OCI-LY3 (cell line): ENCODE measurements at regions not wholly inside any gene's neighbourhood (a gene's known extent, or its start where the extent isn't known, plus 50 kb on each side); places are given as distances from the start of the nearest gene placed in this dataset.

Experiments used
- H2AFZ ChIP-seq: fragments of 200-600, 300-600 bp; shearing (Covaris generic); 2 replicates; pipeline ENCODE4 v1.6.0; 2014; ENCODE audit warnings: antibody characterized with exemption, low read depth, low read length
- H3K27ac ChIP-seq: fragments of 200-600, 300-600 bp; sonication (generic); 2 replicates; pipeline ENCODE4 v1.5.1; 2014; ENCODE audit warnings: mild to moderate bottlenecking, low read length, moderate library complexity, mixed read lengths
- H3K27me3 ChIP-seq: fragments of 200-600, 300-600 bp; sonication (generic); 2 replicates; pipeline ENCODE4 v1.6.1; 2014; ENCODE audit warnings: low read depth, low read length, mixed read lengths
- H3K36me3 ChIP-seq: fragments of 200-600, 300-600 bp; sonication (generic); replicated peaks from 2 replicates; pipeline ENCODE3; 2014; ENCODE audit warnings: low read depth, low read length, mixed read lengths
- H3K4me1 ChIP-seq: fragments of 300-600, 200-600 bp; sonication (generic); 2 replicates; pipeline ENCODE4 v1.6.1; 2014; ENCODE audit warnings: low read length, mixed read lengths
- H3K4me2 ChIP-seq: fragments of 200-600, 300-600 bp; sonication (generic); 2 replicates; pipeline ENCODE4 v1.6.1; 2014; ENCODE audit warnings: low read length, mixed read lengths
- H3K4me3 ChIP-seq: fragments of 300-600, 200-600 bp; sonication (generic); 2 replicates; pipeline ENCODE4 v1.5.1; 2014; ENCODE audit warnings: antibody characterized with exemption, mild to moderate bottlenecking, low read length, moderate library complexity
- H3K79me2 ChIP-seq: fragments of 300-600, 200-600 bp; shearing (Covaris generic); 2 replicates; pipeline ENCODE4 v1.6.1; 2014; ENCODE audit warnings: mild to moderate bottlenecking, low read length, mixed read lengths
- H3K9ac ChIP-seq: fragments of 300-600, 200-600 bp; shearing (Covaris generic); 2 replicates; pipeline ENCODE4 v1.6.0; 2014; ENCODE audit warnings: mild to moderate bottlenecking, low read length, moderate library complexity
- H3K9me3 ChIP-seq: fragments of 200-600, 300-600 bp; shearing (Covaris generic); 2 replicates; pipeline ENCODE4 v1.6.1; 2014; ENCODE audit warnings: low read length, mixed read lengths; ENCODE audit not compliant: insufficient read depth
- H4K20me1 ChIP-seq: fragments of 200-600, 300-600 bp; sonication (generic); 2 replicates; pipeline ENCODE4 v1.6.1; 2016; ENCODE audit warnings: low read length, mixed read lengths; ENCODE audit not compliant: insufficient read depth
- EZH2phosphoT487 ChIP-seq: fragments of 200-600 bp; shearing (Covaris generic); IDR thresholded peaks from 2 replicates; pipeline ENCODE4 v1.6.1; 2018; ENCODE audit warnings: antibody characterized with exemption, mixed run types, low read depth
- TF ChIP-seq, protein P1 (sequence below): fragments of 200-600, 300-600 bp; sonication (generic); IDR thresholded peaks from 2 replicates; pipeline ENCODE4 v1.5.1; 2014; ENCODE audit warnings: antibody characterized with exemption, low read length, low read depth

DNA sequence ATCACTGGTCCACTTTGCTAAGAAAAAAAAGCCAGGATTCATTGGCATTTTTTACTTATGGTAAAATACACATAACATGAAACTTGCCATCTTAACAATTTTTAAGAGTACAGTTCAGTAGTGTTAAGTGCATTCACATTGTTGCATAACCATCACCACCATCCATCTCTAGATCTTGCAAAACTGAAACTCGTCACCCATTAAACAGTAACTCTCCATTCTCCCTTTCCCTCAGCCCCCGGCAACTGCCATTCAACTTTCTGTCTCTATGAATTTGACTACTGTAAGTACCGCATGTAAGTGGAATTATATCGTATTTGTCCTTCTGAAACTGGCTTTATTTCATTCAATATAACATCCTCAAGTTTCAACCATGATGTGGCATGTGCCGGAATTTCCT is 56.3 kb upstream of the LNX1 start:
- peaks cover 27% of the 10 kb centered on the region for H3K4me1 ChIP-seq
- H3K27ac ChIP-seq: no peak overlapping the region
- no peak for TF ChIP-seq EZH2phosphoT487
- TF ChIP-seq, protein P1, sequence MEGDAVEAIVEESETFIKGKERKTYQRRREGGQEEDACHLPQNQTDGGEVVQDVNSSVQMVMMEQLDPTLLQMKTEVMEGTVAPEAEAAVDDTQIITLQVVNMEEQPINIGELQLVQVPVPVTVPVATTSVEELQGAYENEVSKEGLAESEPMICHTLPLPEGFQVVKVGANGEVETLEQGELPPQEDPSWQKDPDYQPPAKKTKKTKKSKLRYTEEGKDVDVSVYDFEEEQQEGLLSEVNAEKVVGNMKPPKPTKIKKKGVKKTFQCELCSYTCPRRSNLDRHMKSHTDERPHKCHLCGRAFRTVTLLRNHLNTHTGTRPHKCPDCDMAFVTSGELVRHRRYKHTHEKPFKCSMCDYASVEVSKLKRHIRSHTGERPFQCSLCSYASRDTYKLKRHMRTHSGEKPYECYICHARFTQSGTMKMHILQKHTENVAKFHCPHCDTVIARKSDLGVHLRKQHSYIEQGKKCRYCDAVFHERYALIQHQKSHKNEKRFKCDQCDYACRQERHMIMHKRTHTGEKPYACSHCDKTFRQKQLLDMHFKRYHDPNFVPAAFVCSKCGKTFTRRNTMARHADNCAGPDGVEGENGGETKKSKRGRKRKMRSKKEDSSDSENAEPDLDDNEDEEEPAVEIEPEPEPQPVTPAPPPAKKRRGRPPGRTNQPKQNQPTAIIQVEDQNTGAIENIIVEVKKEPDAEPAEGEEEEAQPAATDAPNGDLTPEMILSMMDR: no peak

DNA sequence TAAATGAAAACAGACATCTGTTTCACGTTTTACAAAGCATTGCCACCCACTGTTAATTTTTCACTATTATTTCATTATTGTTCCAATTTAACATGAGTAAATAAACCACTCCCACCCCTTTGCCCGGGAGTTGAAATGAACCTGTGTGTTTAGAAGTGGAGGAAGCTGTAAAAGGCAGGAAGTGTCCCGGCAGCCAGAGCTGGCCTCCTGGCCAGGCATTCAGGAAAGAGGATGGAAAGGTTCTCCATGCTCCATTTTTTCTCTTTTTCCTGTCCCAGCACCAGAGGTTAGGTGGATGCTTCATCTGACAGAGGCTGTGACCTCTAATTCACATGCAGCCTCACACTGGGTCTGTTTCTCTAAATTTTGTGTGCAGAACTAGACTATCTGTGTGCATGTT is 55.5 kb upstream of the LNX1 start:
- H3K79me2 ChIP-seq: no peaks in the 10 kb centered on the region
- H4K20me1 ChIP-seq: no peaks in the 10 kb centered on the region
- no peak overlapping the region for H3K4me3 ChIP-seq
- no peaks in the 10 kb centered on the region for H3K36me3 ChIP-seq
- TF ChIP-seq, protein P1: no peak
- no peak for TF ChIP-seq EZH2phosphoT487
- no peak overlapping the region for H3K4me2 ChIP-seq
- H3K27ac ChIP-seq: no peak overlapping the region
- H3K4me1 ChIP-seq: peaks cover 27% of the 10 kb centered on the region
- H3K9ac ChIP-seq: no peak overlapping the region
- no peak overlapping the region for H2AFZ ChIP-seq
- H3K27me3 ChIP-seq: no peaks in the 10 kb centered on the region
- no peaks in the 10 kb centered on the region for H3K9me3 ChIP-seq

More for the DNA sequence above, 56.3 kb upstream of the LNX1 start:
- Histone ChIP-seq H3K36me3 (no peaks in the 10 kb centered on the region), H3K4me3 (no peak overlapping the region), H2AFZ (no peak overlapping the region), H3K9me3 (no peaks in the 10 kb centered on the region), H3K27me3 (no peaks in the 10 kb centered on the region), H3K79me2 (no peaks in the 10 kb centered on the region), H3K4me2 (peak overlapping the region; percentile 42), H3K9ac (no peak overlapping the region), H4K20me1 (no peaks in the 10 kb centered on the region)

DNA sequence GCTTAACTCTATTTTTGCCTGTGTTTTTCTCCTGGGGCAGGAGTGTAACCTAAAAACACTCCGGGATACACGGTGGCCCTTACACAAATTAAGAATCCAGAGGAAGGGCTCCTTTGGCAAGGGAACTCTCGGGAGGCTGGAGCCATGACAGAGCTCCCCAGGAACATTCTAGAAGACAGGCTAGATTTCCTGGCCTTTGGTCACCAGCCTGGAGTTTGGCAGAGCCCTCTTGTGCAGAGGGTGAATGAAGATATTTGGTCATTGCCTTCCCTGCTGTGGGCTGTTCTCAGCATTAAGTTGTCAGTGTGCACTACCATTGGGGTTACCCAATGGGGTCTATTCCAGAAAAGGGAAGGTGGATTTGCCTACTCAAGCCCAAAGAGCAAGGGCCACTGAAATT is 53.8 kb upstream of the LNX1 start:
- no peak overlapping the region for H2AFZ ChIP-seq
- peak overlapping the region; percentile 1; the same call in 1 of the 2 replicates for H3K9ac ChIP-seq
- no peaks in the 10 kb centered on the region for H3K27me3 ChIP-seq
- no peaks in the 10 kb centered on the region for H4K20me1 ChIP-seq
- TF ChIP-seq, protein P1: no peak
- no peak for TF ChIP-seq EZH2phosphoT487
- H3K9me3 ChIP-seq: no peaks in the 10 kb centered on the region
- H3K4me2 ChIP-seq: peak overlapping the region; percentile 34
- no peak overlapping the region for H3K4me3 ChIP-seq
- peaks cover 43% of the 10 kb centered on the region for H3K4me1 ChIP-seq
- H3K36me3 ChIP-seq: no peaks in the 10 kb centered on the region
- no peak overlapping the region for H3K27ac ChIP-seq
- H3K79me2 ChIP-seq: no peaks in the 10 kb centered on the region

DNA sequence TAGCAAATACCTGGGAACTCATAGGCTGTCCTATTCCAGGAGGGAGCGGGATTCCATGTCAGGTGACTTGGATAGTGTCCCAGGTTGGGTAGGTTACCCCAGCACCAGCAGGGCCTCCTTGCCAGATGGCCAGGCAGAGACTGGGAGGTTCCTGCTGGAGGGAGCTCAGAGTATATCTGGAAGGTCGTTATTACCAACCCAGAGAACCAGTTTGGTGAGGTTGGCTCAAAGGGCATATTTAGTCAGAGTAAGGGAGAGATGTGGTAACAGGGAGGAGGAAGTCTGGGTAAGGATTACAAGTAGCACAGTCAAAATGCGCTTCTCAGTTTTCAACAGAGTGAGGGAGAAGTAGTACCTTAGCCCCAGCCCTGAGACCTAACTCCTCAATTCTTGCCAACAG is 53.3 kb upstream of the LNX1 start:
- peak overlapping the region; percentile 34 for H3K4me2 ChIP-seq
- no peak overlapping the region for H3K27ac ChIP-seq
- TF ChIP-seq, protein P1: no peak
- TF ChIP-seq EZH2phosphoT487: no peak
- no peaks in the 10 kb centered on the region for H3K36me3 ChIP-seq
- no peak overlapping the region for H3K4me3 ChIP-seq
- no peaks in the 10 kb centered on the region for H3K79me2 ChIP-seq
- no peaks in the 10 kb centered on the region for H3K9me3 ChIP-seq
- H3K27me3 ChIP-seq: no peaks in the 10 kb centered on the region
- no peaks in the 10 kb centered on the region for H4K20me1 ChIP-seq
- H3K9ac ChIP-seq: peak overlapping the region; percentile 1; the same call in 1 of the 2 replicates
- H3K4me1 ChIP-seq: peaks cover 44% of the 10 kb centered on the region
- no peak overlapping the region for H2AFZ ChIP-seq
